LNCAP (cell line): ENCODE measurements at regions not wholly inside any gene's neighbourhood (a gene's known extent, or its start where the extent isn't known, plus 50 kb on each side); places are given as distances from the start of the nearest gene placed in this dataset.

Experiments used
- TF ChIP-seq, protein P1 (sequence below): fragments of 450-650 bp; IDR thresholded peaks from 2 replicates; pipeline ENCODE4 v1.5.1; 2017; ENCODE audit warnings: mild to moderate bottlenecking

DNA sequence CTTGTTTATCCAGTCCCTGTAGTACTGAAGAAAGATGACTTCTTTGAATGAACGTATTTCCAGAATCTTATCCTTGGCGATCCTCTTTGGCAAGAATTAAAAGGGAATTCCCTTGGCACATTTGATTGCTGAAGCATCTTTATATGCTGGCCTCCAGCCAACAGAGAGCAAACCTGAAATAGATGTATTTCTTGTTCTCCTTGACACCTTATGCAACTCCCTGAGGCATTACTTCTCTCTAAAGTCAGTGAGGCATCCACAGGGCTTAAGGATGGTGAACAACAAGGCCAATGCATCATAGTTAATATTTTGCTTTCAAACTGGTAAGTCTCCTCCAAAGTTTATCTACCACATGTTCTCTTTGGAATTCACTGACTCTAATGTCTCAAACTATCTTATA lies 450.9 kb upstream of the THRB start:
- TF ChIP-seq, protein P1, sequence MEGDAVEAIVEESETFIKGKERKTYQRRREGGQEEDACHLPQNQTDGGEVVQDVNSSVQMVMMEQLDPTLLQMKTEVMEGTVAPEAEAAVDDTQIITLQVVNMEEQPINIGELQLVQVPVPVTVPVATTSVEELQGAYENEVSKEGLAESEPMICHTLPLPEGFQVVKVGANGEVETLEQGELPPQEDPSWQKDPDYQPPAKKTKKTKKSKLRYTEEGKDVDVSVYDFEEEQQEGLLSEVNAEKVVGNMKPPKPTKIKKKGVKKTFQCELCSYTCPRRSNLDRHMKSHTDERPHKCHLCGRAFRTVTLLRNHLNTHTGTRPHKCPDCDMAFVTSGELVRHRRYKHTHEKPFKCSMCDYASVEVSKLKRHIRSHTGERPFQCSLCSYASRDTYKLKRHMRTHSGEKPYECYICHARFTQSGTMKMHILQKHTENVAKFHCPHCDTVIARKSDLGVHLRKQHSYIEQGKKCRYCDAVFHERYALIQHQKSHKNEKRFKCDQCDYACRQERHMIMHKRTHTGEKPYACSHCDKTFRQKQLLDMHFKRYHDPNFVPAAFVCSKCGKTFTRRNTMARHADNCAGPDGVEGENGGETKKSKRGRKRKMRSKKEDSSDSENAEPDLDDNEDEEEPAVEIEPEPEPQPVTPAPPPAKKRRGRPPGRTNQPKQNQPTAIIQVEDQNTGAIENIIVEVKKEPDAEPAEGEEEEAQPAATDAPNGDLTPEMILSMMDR = no peak

DNA sequence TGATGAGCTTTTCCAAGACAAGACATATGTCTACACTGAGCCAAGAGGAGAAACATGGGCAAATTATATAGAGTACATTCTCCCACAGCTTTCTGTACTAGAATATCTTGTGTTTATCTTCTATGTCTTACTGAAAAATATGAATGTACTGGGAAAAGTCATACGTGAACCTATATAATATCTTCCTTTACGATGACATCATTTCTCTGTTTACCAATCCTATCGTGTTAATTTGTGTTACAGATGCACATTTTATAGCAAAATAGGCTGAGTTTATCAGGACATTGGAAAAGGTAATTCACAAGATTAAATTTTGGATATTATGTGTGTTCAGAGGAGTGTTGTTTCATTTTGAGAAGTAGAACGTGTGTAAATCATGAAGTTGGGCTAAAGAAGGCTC lies 452.5 kb upstream of the THRB start:
- TF ChIP-seq, protein P1 = no peak

DNA sequence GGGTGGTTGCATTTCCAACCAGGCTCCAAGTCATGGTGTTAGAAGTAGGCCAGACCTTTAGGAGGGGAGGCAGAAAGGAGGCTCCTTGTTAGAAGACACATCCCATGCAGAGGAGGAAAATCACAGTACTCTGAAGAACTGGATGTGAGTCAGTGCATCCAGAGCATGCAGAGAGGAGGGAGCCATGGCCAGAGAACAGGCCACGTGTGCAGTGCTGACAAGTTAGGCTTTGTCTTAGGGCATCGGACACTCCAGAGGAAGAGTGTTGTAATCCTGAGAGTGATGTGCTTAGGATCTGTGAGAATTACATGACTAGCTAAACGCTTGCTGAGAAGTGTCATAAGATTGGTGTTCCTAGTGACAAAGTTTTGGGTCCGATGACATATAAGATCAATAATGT lies 456.5 kb upstream of the THRB start:
- TF ChIP-seq, protein P1 = no peak

DNA sequence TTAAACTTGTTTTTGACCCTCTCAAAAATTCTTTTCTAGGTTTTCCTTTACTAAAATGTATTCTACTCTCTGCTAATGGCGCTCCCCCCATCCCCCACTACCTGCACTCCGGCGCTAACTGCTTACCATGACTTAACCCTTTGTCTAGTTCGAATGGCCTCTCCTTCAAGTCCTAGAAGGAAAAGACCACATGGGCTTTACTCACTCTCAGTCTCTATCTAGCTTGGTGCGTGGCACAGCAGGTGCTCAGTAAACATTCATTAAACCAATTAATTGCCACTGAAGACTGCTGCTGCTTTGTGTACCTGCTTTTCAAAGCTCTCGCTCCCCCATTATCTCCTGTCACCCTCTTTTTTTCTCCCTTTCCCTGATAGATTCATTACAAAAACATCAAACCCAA lies 457.7 kb upstream of the THRB start:
- TF ChIP-seq, protein P1 = no peak

DNA sequence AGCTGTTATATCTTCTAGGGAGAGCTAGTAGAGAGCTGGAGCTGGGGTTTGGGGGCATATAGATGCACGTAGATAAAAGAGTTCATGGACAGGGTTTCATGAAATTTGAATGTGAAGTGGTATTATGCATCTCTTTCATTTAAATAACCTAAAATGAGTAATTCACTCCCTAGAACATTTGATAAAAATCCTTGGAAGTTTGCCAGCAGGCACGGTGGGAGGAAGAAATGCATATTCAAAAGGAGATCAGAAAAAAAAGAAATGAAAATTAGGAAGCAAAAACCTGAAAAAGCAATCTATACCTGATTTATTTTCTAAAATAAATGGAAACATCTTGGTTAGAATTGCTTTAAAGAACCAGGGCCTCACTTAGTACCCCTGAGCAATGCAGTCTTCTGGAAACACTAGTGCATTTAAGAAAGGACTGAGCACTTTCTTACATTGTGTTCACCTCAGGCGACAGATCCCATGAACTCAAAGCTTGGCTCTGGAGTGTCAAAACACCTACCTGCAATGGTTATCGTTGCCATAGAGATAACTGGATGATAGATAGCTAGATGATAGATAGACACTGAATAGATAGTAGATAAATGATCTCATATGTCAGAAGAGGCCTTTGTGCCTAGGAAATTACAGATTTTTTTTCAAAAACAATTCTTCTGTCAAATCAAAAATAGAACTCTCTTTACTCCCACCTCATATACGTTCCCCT lies 458.6 kb upstream of the THRB start:
- TF ChIP-seq, protein P1 = no peak

DNA sequence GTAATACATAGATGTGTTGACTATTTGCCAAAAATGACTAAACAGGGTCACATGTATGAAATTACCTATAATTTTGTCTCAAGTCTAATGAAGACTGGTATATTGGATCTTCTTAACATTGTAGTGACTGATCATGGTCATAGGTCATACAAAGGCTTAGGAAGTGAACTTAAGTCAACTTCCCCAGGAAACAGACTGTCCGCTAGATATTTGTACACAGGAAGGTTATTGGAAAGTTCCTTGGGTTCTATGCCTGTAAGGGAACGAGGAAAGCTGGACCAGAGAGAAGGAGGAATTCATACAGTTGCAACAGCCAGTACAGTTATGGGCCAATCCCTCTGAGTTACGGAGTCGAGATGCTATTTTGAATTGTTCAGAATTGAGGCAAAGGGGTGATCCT lies 462.0 kb upstream of the THRB start:
- TF ChIP-seq, protein P1 = no peak

DNA sequence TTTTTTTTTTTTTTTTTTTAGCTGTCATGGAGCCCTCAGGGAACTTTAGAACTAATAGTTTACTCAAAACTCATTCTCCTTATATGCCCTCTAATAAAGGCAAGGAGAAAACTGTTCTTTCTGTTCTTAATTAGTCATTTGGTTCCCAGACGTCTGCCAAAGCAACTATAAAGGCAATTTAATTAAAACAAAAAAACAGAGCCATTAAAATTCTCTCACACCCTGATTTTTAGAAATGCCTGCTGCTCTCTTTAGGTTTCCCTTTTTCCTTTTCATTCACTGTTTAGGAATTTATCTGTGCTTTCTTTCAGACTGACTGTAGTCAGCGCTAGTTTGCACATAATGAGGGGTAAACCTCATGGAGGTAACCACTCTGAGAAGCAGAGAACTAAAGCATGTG lies 463.6 kb upstream of the THRB start:
- TF ChIP-seq, protein P1 = no peak
